Chondrocyte (in vitro differentiated cells): ENCODE measurements at regions not wholly inside any gene's neighbourhood (a gene's known extent, or its start where the extent isn't known, plus 50 kb on each side); places are given as distances from the start of the nearest gene placed in this dataset.
"Not testable (repeated sequence)": the region's sequence is repeated elsewhere in the genome, so short reads cannot be mapped to it uniquely, and the experiment has no call there.

Experiments used
- DNase-seq: peaks from one replicate; pipeline ENCODE4 v3.0.0; 2021; ENCODE audit warnings: mixed read lengths, low spot score
- H3K27ac Mint-ChIP-seq: one replicate; pipeline ENCODE4 v1.8.0; 2021; ENCODE audit warnings: mild to moderate bottlenecking, moderate library complexity, mixed read lengths; ENCODE audit not compliant: unreplicated experiment
- H3K27me3 Mint-ChIP-seq: 2 replicates; pipeline ENCODE4 v1.8.0; 2021; ENCODE audit warnings: low read depth, mixed read lengths
- H3K36me3 Mint-ChIP-seq: 2 replicates; pipeline ENCODE4 v1.8.0; 2021; ENCODE audit warnings: low read depth, mixed read lengths
- H3K4me1 Mint-ChIP-seq: 2 replicates; pipeline ENCODE4 v1.8.0; 2021; ENCODE audit warnings: low read depth, mild to moderate bottlenecking, mixed read lengths
- H3K4me3 Mint-ChIP-seq: one replicate; pipeline ENCODE4 v1.8.0; 2021; ENCODE audit warnings: mild to moderate bottlenecking, moderate library complexity, mixed read lengths; ENCODE audit not compliant: unreplicated experiment
- H3K9me3 Mint-ChIP-seq: 2 replicates; pipeline ENCODE4 v1.8.0; 2021; ENCODE audit warnings: low read depth, mixed read lengths
- CTCF ChIP-seq: fragments of 200-600 bp; sonication (generic); IDR thresholded peaks from 2 replicates; pipeline ENCODE4 v1.5.0; 2021; ENCODE audit warnings: antibody characterized with exemption, mild to moderate bottlenecking, moderate library complexity

- no peak for DNase-seq
- H3K4me3 Mint-ChIP-seq = no peak overlapping the region
- no peak overlapping the region for H3K27ac Mint-ChIP-seq
- H3K27me3 Mint-ChIP-seq = no peaks in the 10 kb centered on the region
- no peaks in the 10 kb centered on the region for H3K4me1 Mint-ChIP-seq
- TF ChIP-seq CTCF = no peak
- peaks cover 13% of the 10 kb centered on the region for H3K9me3 Mint-ChIP-seq
- H3K36me3 Mint-ChIP-seq = no peaks in the 10 kb centered on the region
Observed at GRCh38 chr21:22355949-22356348, 1357.7 kb downstream of the NCAM2 start.

GRCh38 chr21:22356663-22357062, 1358.5 kb downstream of the NCAM2 start:
- no peak for TF ChIP-seq CTCF
- no peak for DNase-seq
- Mint-ChIP-seq H3K4me1 (no peaks in the 10 kb centered on the region), H3K9me3 (peaks cover 13% of the 10 kb centered on the region), H3K27ac (no peak overlapping the region), H3K27me3 (no peaks in the 10 kb centered on the region), H3K36me3 (no peaks in the 10 kb centered on the region), H3K4me3 (no peak overlapping the region)

- peaks cover 16% of the 10 kb centered on the region for H3K9me3 Mint-ChIP-seq
- not testable (repeated sequence) for DNase-seq, H3K4me1 Mint-ChIP-seq, H3K27ac Mint-ChIP-seq, H3K4me3 Mint-ChIP-seq, H3K27me3 Mint-ChIP-seq, H3K36me3 Mint-ChIP-seq
Observed at GRCh38 chr21:22359599-22359998, 1361.4 kb downstream of the NCAM2 start.

- Mint-ChIP-seq H3K4me3 (no peak overlapping the region), H3K27ac (no peak overlapping the region), H3K9me3 (peaks cover 9% of the 10 kb centered on the region), H3K27me3 (no peaks in the 10 kb centered on the region), H3K36me3 (no peaks in the 10 kb centered on the region), H3K4me1 (no peaks in the 10 kb centered on the region)
- no peak for DNase-seq
- TF ChIP-seq CTCF = no peak
Observed at GRCh38 chr21:22363504-22363903, 1365.3 kb downstream of the NCAM2 start.

GRCh38 chr21:22364163-22364562, 1366.0 kb downstream of the NCAM2 start:
- no peak overlapping the region for H3K27ac Mint-ChIP-seq
- peaks cover 9% of the 10 kb centered on the region for H3K9me3 Mint-ChIP-seq
- H3K4me3 Mint-ChIP-seq = no peak overlapping the region
- H3K4me1 Mint-ChIP-seq = no peaks in the 10 kb centered on the region
- no peak for TF ChIP-seq CTCF
- no peaks in the 10 kb centered on the region for H3K27me3 Mint-ChIP-seq
- no peak for DNase-seq
- no peaks in the 10 kb centered on the region for H3K36me3 Mint-ChIP-seq

- TF ChIP-seq CTCF = no peak
- Mint-ChIP-seq H3K36me3 (no peaks in the 10 kb centered on the region), H3K9me3 (peaks cover 18% of the 10 kb centered on the region), H3K4me1 (no peaks in the 10 kb centered on the region), H3K27ac (no peak overlapping the region), H3K27me3 (no peaks in the 10 kb centered on the region), H3K4me3 (no peak overlapping the region)
- DNase-seq = no peak
Observed at GRCh38 chr21:22374218-22374969, 1376.2 kb downstream of the NCAM2 start.

- H3K27me3 Mint-ChIP-seq, H3K27ac Mint-ChIP-seq, H3K4me3 Mint-ChIP-seq, H3K4me1 Mint-ChIP-seq, H3K9me3 Mint-ChIP-seq, DNase-seq, H3K36me3 Mint-ChIP-seq: not testable (repeated sequence)
Observed at GRCh38 chr21:22377795-22378194, 1379.6 kb downstream of the NCAM2 start.
